Uterus (tissue), 3 donors: ENCODE measurements at regions not wholly inside any gene's neighbourhood (a gene's known extent, or its start where the extent isn't known, plus 50 kb on each side); places are given as distances from the start of the nearest gene placed in this dataset.

Experiments
- DNase-seq, 2 donors: peaks; one replicate each; pipeline ENCODE4 v3.0.0-alpha.2; 2019 to 2020
- H3K27ac ChIP-seq, 2 donors: fragments of 200-600 bp; sonication (generic); 1 replicate in 1 of 2; 2 replicates in 1 of 2; pipeline ENCODE4 v1.5.1; 2016 to 2018
- H3K27me3 ChIP-seq, 2 donors: fragments of 200-600 bp; sonication (generic); one replicate each; pipeline ENCODE4 v1.5.1; 2018 to 2019; ENCODE audit warnings: control low read depth in 1 of 2
- H3K36me3 ChIP-seq, 2 donors: fragments of 200-600 bp; sonication (generic); one replicate each; pipeline ENCODE4 v1.5.1; 2019; ENCODE audit warnings: control low read depth in 1 of 2
- H3K4me1 ChIP-seq, 2 donors: fragments of 200-600 bp; sonication (generic); one replicate each; pipeline ENCODE4 v1.5.1; 2018 to 2019; ENCODE audit warnings: control low read depth in 1 of 2
- H3K4me3 ChIP-seq, 2 donors: fragments of 200-600 bp; sonication (generic); 1 replicate in 1 of 2; 2 replicates in 1 of 2; pipeline ENCODE4 v1.5.1; 2018 to 2019; ENCODE audit warnings: mild to moderate bottlenecking in 1 of 2
- H3K9me3 ChIP-seq, 2 donors: fragments of 200-600 bp; sonication (generic); one replicate each; pipeline ENCODE4 v1.5.1; 2019; ENCODE audit warnings: control low read depth in 1 of 2
- POLR2A ChIP-seq, 2 donors: fragments of 450-650 bp; IDR thresholded peaks; one replicate each; pipeline ENCODE4 v1.6.1; 2016; ENCODE audit warnings: antibody characterized with exemption in 2 of 2, mild to moderate bottlenecking in 1 of 2, moderate library complexity in 1 of 2
- intact Hi-C: fragments of 100-400 bp; cut with DNase I; formaldehyde crosslinking; loops from one replicate; pipeline ENCODE4 v1.15.1; 2023; ENCODE audit warnings: low total_unique reads
- TF ChIP-seq, protein P1 (sequence below), 4 experiments: fragments of 200-600 bp in 2 of 4; fragments of 450-650 bp in 2 of 4; sonication (generic) in 2 of 4; IDR thresholded peaks; one replicate each; pipeline ENCODE4 v1.5.1; 2016 to 2019; ENCODE audit warnings: antibody characterized with exemption in 4 of 4, mild to moderate bottlenecking in 2 of 4, moderate library complexity in 1 of 4
- donor health status: DM: yes; HTN: yes; CAD: no.

- DNase-seq: no peak
- TF ChIP-seq POLR2A (IDR thresholded peaks at IDR 0.05): no peak
- TF ChIP-seq, protein P1, sequence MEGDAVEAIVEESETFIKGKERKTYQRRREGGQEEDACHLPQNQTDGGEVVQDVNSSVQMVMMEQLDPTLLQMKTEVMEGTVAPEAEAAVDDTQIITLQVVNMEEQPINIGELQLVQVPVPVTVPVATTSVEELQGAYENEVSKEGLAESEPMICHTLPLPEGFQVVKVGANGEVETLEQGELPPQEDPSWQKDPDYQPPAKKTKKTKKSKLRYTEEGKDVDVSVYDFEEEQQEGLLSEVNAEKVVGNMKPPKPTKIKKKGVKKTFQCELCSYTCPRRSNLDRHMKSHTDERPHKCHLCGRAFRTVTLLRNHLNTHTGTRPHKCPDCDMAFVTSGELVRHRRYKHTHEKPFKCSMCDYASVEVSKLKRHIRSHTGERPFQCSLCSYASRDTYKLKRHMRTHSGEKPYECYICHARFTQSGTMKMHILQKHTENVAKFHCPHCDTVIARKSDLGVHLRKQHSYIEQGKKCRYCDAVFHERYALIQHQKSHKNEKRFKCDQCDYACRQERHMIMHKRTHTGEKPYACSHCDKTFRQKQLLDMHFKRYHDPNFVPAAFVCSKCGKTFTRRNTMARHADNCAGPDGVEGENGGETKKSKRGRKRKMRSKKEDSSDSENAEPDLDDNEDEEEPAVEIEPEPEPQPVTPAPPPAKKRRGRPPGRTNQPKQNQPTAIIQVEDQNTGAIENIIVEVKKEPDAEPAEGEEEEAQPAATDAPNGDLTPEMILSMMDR (IDR thresholded peaks at IDR 0.05): no peak
- Histone ChIP-seq H3K36me3 (no peaks in the 10 kb centered on the region), H3K4me1 (no peaks in the 10 kb centered on the region), H3K9me3 (no peaks in the 10 kb centered on the region), H3K27me3 (no peaks in the 10 kb centered on the region), H3K27ac (no peak overlapping the region), H3K4me3 (no peak overlapping the region)
- intact Hi-C loops: no loop called here
These were observed 317.4 kb downstream of the ASMT start for GRCh38 chrX:1932231-1932630.

DNA sequence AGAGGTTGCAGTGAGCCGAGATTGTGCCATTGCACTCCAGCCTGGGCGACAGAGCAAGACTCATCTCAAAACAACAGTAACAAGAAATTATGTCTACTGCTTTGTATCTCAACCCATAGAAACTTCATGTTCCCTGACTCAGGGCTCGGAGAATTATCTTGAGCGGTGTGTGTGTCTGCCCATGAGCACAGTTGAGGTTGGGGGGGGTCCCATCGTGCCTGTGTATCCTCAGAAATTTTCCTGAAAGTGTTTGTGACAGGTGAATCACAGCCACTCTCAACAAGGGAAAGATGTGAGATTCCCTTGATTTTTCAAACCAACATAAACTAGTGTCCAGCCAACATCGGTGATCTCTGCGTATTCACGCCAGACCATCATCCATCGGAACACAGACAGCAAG, 319.1 kb downstream of the ASMT start:
- no peak overlapping the region for H3K4me3 ChIP-seq
- TF ChIP-seq POLR2A (IDR thresholded peaks at IDR 0.05): no peak
- TF ChIP-seq, protein P1 (IDR thresholded peaks at IDR 0.05): no peak
- no peaks in the 10 kb centered on the region for H3K27me3 ChIP-seq
- intact Hi-C loops: no loop called here
- no peaks in the 10 kb centered on the region for H3K36me3 ChIP-seq
- no peak overlapping the region for H3K27ac ChIP-seq
- H3K9me3 ChIP-seq: no peaks in the 10 kb centered on the region
- no peaks in the 10 kb centered on the region for H3K4me1 ChIP-seq
- no peak for DNase-seq

- no peak for DNase-seq
- no peak overlapping the region for H3K27ac ChIP-seq
- no peaks in the 10 kb centered on the region for H3K4me1 ChIP-seq
- no peaks in the 10 kb centered on the region for H3K27me3 ChIP-seq
- intact Hi-C loops: no loop called here
- H3K4me3 ChIP-seq: no peak overlapping the region
- TF ChIP-seq POLR2A (IDR thresholded peaks at IDR 0.05): no peak
- TF ChIP-seq, protein P1 (IDR thresholded peaks at IDR 0.05): no peak
- no peaks in the 10 kb centered on the region for H3K9me3 ChIP-seq
- no peaks in the 10 kb centered on the region for H3K36me3 ChIP-seq
These were observed 320.9 kb downstream of the ASMT start for GRCh38 chrX:1935805-1936204.

- DNase-seq: no peak
- Histone ChIP-seq H3K27ac (no peak overlapping the region), H3K36me3 (no peaks in the 10 kb centered on the region), H3K27me3 (no peaks in the 10 kb centered on the region), H3K4me3 (no peak overlapping the region), H3K9me3 (no peaks in the 10 kb centered on the region), H3K4me1 (no peaks in the 10 kb centered on the region)
- no peak for TF ChIP-seq POLR2A (IDR thresholded peaks at IDR 0.05)
- TF ChIP-seq, protein P1 (IDR thresholded peaks at IDR 0.05): no peak
- intact Hi-C loops: no loop called here
These were observed 323.3 kb downstream of the ASMT start for GRCh38 chrX:1938190-1938589.

DNA sequence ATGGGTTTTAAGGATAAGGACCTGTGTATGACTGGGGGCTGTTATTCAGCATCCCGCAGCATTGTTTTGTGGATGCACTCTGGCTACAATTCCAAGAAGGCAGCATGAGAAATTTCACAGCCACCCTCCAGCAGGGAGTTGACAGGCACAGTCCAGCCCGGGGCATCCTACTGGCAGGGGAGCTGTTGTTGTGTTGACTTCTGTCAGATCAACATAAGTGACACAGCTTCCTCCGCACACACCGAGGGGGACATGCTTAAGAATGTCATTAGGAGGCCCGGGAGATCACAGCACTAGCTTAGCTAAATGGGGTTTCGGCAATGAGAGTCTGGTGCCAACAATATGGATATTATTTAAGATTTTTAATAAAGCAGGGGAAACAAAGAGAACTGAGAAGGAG, 326.5 kb downstream of the ASMT start:
- no peaks in the 10 kb centered on the region for H3K9me3 ChIP-seq
- H3K27me3 ChIP-seq: no peaks in the 10 kb centered on the region
- H3K27ac ChIP-seq: no peak overlapping the region
- no peak overlapping the region for H3K4me3 ChIP-seq
- no peak for DNase-seq
- H3K4me1 ChIP-seq: no peaks in the 10 kb centered on the region
- TF ChIP-seq POLR2A (IDR thresholded peaks at IDR 0.05): no peak
- TF ChIP-seq, protein P1 (IDR thresholded peaks at IDR 0.05): no peak
- no peaks in the 10 kb centered on the region for H3K36me3 ChIP-seq
- intact Hi-C loops: no loop called here
